ENCODE measurements at regions not wholly inside any gene's neighbourhood (a gene's known extent, or its start where the extent isn't known, plus 50 kb on each side); places are given as distances from the start of the nearest gene placed in this dataset.

- TF ChIP-seq CTCF (IDR thresholded peaks at IDR 0.05) = no peak
- TF ChIP-seq POLR2A (IDR thresholded peaks at IDR 0.05) = no peak
- no peak for TF ChIP-seq EP300 (IDR thresholded peaks at IDR 0.05)
Observed at GRCh38 chrX:95797344-95797743, 887.3 kb upstream of the DIAPH2 start.
